ENCODE measurements at regions not wholly inside any gene's neighbourhood (a gene's known extent, or its start where the extent isn't known, plus 50 kb on each side); places are given as distances from the start of the nearest gene placed in this dataset.
A peak's percentile ranks its signal among the peaks of the same experiment; 100 is the strongest.

- Mint-ChIP-seq H3K36me3 (ENCODE audit: unreplicated experiment) (no peaks in the 10 kb centered on the region), H3K4me3 (ENCODE audit: unreplicated experiment) (no peak overlapping the region), H3K27me3 (ENCODE audit: unreplicated experiment) (no peaks in the 10 kb centered on the region), H3K27ac (ENCODE audit: unreplicated experiment) (peak overlapping the region; percentile 73), H3K4me1 (ENCODE audit: unreplicated experiment) (peaks cover 42% of the 10 kb centered on the region), H3K9me3 (ENCODE audit: unreplicated experiment) (peaks cover 4% of the 10 kb centered on the region)
- no peak for DNase-seq (ENCODE audit: extremely low spot score, unreplicated experiment)
- TF ChIP-seq CTCF (IDR thresholded peaks at IDR 0.05) = no peak
These were observed 1357.7 kb upstream of the CITED2 start for GRCh38 chr6:140732155-140732554.

GRCh38 chr6:140731741-140732140, 1357.3 kb upstream of the CITED2 start:
- peaks cover 4% of the 10 kb centered on the region for H3K9me3 Mint-ChIP-seq (ENCODE audit: unreplicated experiment)
- H3K4me1 Mint-ChIP-seq (ENCODE audit: unreplicated experiment) = peaks cover 40% of the 10 kb centered on the region
- no peak for DNase-seq (ENCODE audit: extremely low spot score, unreplicated experiment)
- no peaks in the 10 kb centered on the region for H3K36me3 Mint-ChIP-seq (ENCODE audit: unreplicated experiment)
- no peak for TF ChIP-seq CTCF (IDR thresholded peaks at IDR 0.05)
- peak overlapping the region; percentile 0 for H3K4me3 Mint-ChIP-seq (ENCODE audit: unreplicated experiment)
- no peaks in the 10 kb centered on the region for H3K27me3 Mint-ChIP-seq (ENCODE audit: unreplicated experiment)
- H3K27ac Mint-ChIP-seq (ENCODE audit: unreplicated experiment) = peak overlapping the region; percentile 92

- Mint-ChIP-seq H3K36me3 (ENCODE audit: unreplicated experiment) (peaks cover 3% of the 10 kb centered on the region), H3K27ac (ENCODE audit: unreplicated experiment) (no peak overlapping the region), H3K9me3 (ENCODE audit: unreplicated experiment) (peaks cover 20% of the 10 kb centered on the region), H3K27me3 (ENCODE audit: unreplicated experiment) (no peaks in the 10 kb centered on the region), H3K4me1 (ENCODE audit: unreplicated experiment) (peaks cover 30% of the 10 kb centered on the region), H3K4me3 (ENCODE audit: unreplicated experiment) (no peak overlapping the region)
- DNase-seq (ENCODE audit: extremely low spot score, unreplicated experiment) = no peak
- no peak for TF ChIP-seq CTCF (IDR thresholded peaks at IDR 0.05)
These were observed 1355.1 kb upstream of the CITED2 start for GRCh38 chr6:140729521-140729920.

- H3K27ac Mint-ChIP-seq (ENCODE audit: unreplicated experiment) = no peak overlapping the region
- no peak overlapping the region for H3K4me3 Mint-ChIP-seq (ENCODE audit: unreplicated experiment)
- DNase-seq (ENCODE audit: extremely low spot score, unreplicated experiment) = no peak
- no peak for TF ChIP-seq CTCF (IDR thresholded peaks at IDR 0.05)
- no peaks in the 10 kb centered on the region for H3K27me3 Mint-ChIP-seq (ENCODE audit: unreplicated experiment)
- peaks cover 20% of the 10 kb centered on the region for H3K9me3 Mint-ChIP-seq (ENCODE audit: unreplicated experiment)
- no peaks in the 10 kb centered on the region for H3K4me1 Mint-ChIP-seq (ENCODE audit: unreplicated experiment)
- peaks cover 12% of the 10 kb centered on the region for H3K36me3 Mint-ChIP-seq (ENCODE audit: unreplicated experiment)
These were observed 1343.6 kb upstream of the CITED2 start for GRCh38 chr6:140718021-140718420.

- no peak for TF ChIP-seq CTCF (IDR thresholded peaks at IDR 0.05)
- Mint-ChIP-seq H3K4me3 (ENCODE audit: unreplicated experiment) (no peak overlapping the region), H3K9me3 (ENCODE audit: unreplicated experiment) (peaks cover 20% of the 10 kb centered on the region), H3K36me3 (ENCODE audit: unreplicated experiment) (peaks cover 12% of the 10 kb centered on the region), H3K27ac (ENCODE audit: unreplicated experiment) (no peak overlapping the region), H3K27me3 (ENCODE audit: unreplicated experiment) (no peaks in the 10 kb centered on the region), H3K4me1 (ENCODE audit: unreplicated experiment) (peaks cover 6% of the 10 kb centered on the region)
- DNase-seq (ENCODE audit: extremely low spot score, unreplicated experiment) = no peak
These were observed 1339.0 kb upstream of the CITED2 start for GRCh38 chr6:140713495-140713894.

All from osteocyte (in vitro differentiated cells).